Ovary (tissue), 7 donors: ENCODE measurements at regions not wholly inside any gene's neighbourhood (a gene's known extent, or its start where the extent isn't known, plus 50 kb on each side); places are given as distances from the start of the nearest gene placed in this dataset.

ENCODE experiments used
- DNase-seq, 5 donors: peaks; one replicate each; pipeline ENCODE4 v3.0.0-alpha.2; 2019 to 2020
- H3K27ac ChIP-seq, 2 donors: fragments of 200-600 bp; one replicate each; pipeline versions ENCODE4 v1.5.1 to v1.8.0; 2019 to 2022
- H3K27me3 ChIP-seq: fragments of 200-600 bp; one replicate; pipeline ENCODE4 v1.8.0; 2022
- H3K36me3 ChIP-seq: fragments of 200-600 bp; sonication (generic); one replicate; pipeline ENCODE4 v1.5.1; 2019
- H3K4me1 ChIP-seq: one replicate; pipeline ENCODE4 v1.8.1; 2013; ENCODE audit warnings: mild to moderate bottlenecking, moderate library complexity; ENCODE audit not compliant: insufficient read depth
- H3K4me3 ChIP-seq: fragments of 200-600 bp; sonication (generic); one replicate; pipeline ENCODE4 v1.5.1; 2017
- H3K9me3 ChIP-seq, 2 donors: fragments of 200-600 bp in 1 of 2; sonication (generic) in 1 of 2; one replicate each; pipeline versions ENCODE4 v1.5.1 to v1.8.1; 2013 to 2019; ENCODE audit warnings: mild to moderate bottlenecking in 1 of 2, moderate library complexity in 1 of 2
- CTCF ChIP-seq, 3 donors: fragments of 450-650 bp in 2 of 3; fragments of 200-600 bp in 1 of 3; IDR thresholded peaks; one replicate each; pipeline versions ENCODE4 v1.5.1 to v1.8.0; 2016 to 2022; ENCODE audit warnings: antibody characterized with exemption in 3 of 3, mild to moderate bottlenecking in 1 of 3
- EP300 ChIP-seq: sonication (generic); formaldehyde crosslinking; IDR thresholded peaks from one replicate; pipeline ENCODE4 v1.6.1; 2017; ENCODE audit warnings: antibody characterized with exemption
- POLR2A ChIP-seq: fragments of 450-650 bp; IDR thresholded peaks from one replicate; pipeline ENCODE4 v1.6.1; 2017; ENCODE audit warnings: antibody characterized with exemption, mild to moderate bottlenecking, moderate library complexity
- WGBS, 3 donors: extraction: QIAGEN DNeasy Blood & Tissue Kit in 1 of 3; methylation state at CpG; one replicate each; pipeline versions ENCODE4 v1.1.5 to v1.1.7; 2013 to 2017; 5-methylcytosine and 5-hydroxymethylcytosine counted together
- intact Hi-C, 4 donors: fragments of 100-400 bp; cut with DNase I; formaldehyde crosslinking; loops; one replicate each; pipeline versions ENCODE4 v1.11.0 to v1.15.1; 2022 to 2023
- donor health status: DM: no; HTN: no; CAD: no; lungs with moderate emphysema.
- donor health status: DM: no; HTN: no; CAD: no.
- donor health status: Bipolar disorder and iron deficiency.
- donor health status: DM: no; HTN: no; CAD: no.
- donor health status: DM: yes; HTN: yes; CAD: no.

GRCh38 chr7:54084340-54084739 is 457.8 kb upstream of the VSTM2A start:
- intact Hi-C loops: no loop called here
- no peak for DNase-seq
- 82 to 90% (median 86%) methylated on average over 4 of the region's 4 CpGs for WGBS, 3 donors
- TF ChIP-seq POLR2A: no peak
- no peak for TF ChIP-seq CTCF (IDR thresholded peaks at IDR 0.05)
- no peak for TF ChIP-seq EP300
- H3K4me3 ChIP-seq: no peak overlapping the region
- no peak overlapping the region for H3K27ac ChIP-seq
- H3K4me1 ChIP-seq: no peaks in the 10 kb centered on the region
- H3K36me3 ChIP-seq: no peaks in the 10 kb centered on the region
- H3K9me3 ChIP-seq: no peaks in the 10 kb centered on the region
- H3K27me3 ChIP-seq: no peaks in the 10 kb centered on the region

- Histone ChIP-seq H3K9me3 (no peaks in the 10 kb centered on the region), H3K27me3 (no peaks in the 10 kb centered on the region), H3K36me3 (no peaks in the 10 kb centered on the region), H3K4me3 (no peak overlapping the region), H3K4me1 (no peaks in the 10 kb centered on the region), H3K27ac (no peak overlapping the region)
- WGBS, 3 donors: 68 to 71% (median 70%) methylated on average over 4 of the region's 4 CpGs
- no peak for TF ChIP-seq CTCF (IDR thresholded peaks at IDR 0.05)
- DNase-seq: no peak
- intact Hi-C loops: no loop called here
Measured at GRCh38 chr7:54090652-54091213, 451.4 kb upstream of the VSTM2A start.

GRCh38 chr7:54091322-54091721 is 450.9 kb upstream of the VSTM2A start:
- H3K27me3 ChIP-seq: no peaks in the 10 kb centered on the region
- whole genome bisulfite sequencing, 3 donors: 79 to 84% (median 80%) methylated on average over 6 of the region's 6 CpGs
- H3K4me1 ChIP-seq: no peaks in the 10 kb centered on the region
- no peaks in the 10 kb centered on the region for H3K36me3 ChIP-seq
- intact Hi-C loops: no loop called here
- TF ChIP-seq POLR2A (no peak), CTCF (IDR thresholded peaks at IDR 0.05) (no peak), EP300 (no peak)
- H3K27ac ChIP-seq: no peak overlapping the region
- H3K4me3 ChIP-seq: no peak overlapping the region
- no peaks in the 10 kb centered on the region for H3K9me3 ChIP-seq
- no peak for DNase-seq

GRCh38 chr7:54097886-54098285 is 444.3 kb upstream of the VSTM2A start:
- Histone ChIP-seq H3K27me3 (no peaks in the 10 kb centered on the region), H3K4me1 (no peaks in the 10 kb centered on the region), H3K4me3 (no peak overlapping the region), H3K9me3 (no peaks in the 10 kb centered on the region), H3K36me3 (no peaks in the 10 kb centered on the region), H3K27ac (no peak overlapping the region)
- WGBS, 3 donors: 64 to 75% (median 70%) methylated on average over 1 of the region's 1 CpG
- intact Hi-C loops: no loop called here
- no peak for TF ChIP-seq POLR2A
- no peak for TF ChIP-seq EP300
- no peak for TF ChIP-seq CTCF (IDR thresholded peaks at IDR 0.05)
- DNase-seq: no peak

- H3K36me3 ChIP-seq: no peaks in the 10 kb centered on the region
- no peak for TF ChIP-seq POLR2A
- no peak for TF ChIP-seq EP300
- TF ChIP-seq CTCF (IDR thresholded peaks at IDR 0.05): no peak
Measured at GRCh38 chr7:54109501-54109900, 432.7 kb upstream of the VSTM2A start.

More at GRCh38 chr7:54109501-54109900, 432.7 kb upstream of the VSTM2A start:
- Histone ChIP-seq H3K4me3 (no peak overlapping the region), H3K4me1 (no peaks in the 10 kb centered on the region), H3K27me3 (no peaks in the 10 kb centered on the region), H3K27ac (no peak overlapping the region), H3K9me3 (no peaks in the 10 kb centered on the region)
- intact Hi-C loops: no loop called here
- WGBS, 3 donors: 48 to 61% (median 48%) methylated on average over 4 of the region's 4 CpGs
- DNase-seq: no peak
